ENCODE measurements at regions not wholly inside any gene's neighbourhood (a gene's known extent, or its start where the extent isn't known, plus 50 kb on each side); places are given as distances from the start of the nearest gene placed in this dataset.
"Not testable (repeated sequence)": the region's sequence is repeated elsewhere in the genome, so short reads cannot be mapped to it uniquely, and the experiment has no call there.

DNA sequence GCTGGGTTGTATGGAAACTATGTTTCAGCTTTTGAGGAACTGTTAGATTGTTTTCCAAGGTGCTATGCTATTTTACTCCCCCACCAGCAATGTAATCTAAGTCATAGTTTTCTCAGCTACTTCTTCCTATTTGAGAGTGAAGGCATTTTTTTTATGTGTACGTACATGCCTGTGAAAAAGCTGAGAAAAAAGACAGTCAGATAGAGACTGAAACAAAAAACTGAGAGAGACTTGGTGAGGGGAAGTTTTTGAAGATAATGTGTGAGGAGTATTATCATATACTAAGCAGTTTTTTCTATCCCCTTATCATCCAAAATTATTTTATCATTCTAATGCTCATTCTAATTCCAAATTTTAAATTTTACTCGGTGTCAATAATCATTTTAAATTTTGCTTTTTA is 780.0 kb downstream of the BCKDHB start:
- DNase-seq = no peak

DNA sequence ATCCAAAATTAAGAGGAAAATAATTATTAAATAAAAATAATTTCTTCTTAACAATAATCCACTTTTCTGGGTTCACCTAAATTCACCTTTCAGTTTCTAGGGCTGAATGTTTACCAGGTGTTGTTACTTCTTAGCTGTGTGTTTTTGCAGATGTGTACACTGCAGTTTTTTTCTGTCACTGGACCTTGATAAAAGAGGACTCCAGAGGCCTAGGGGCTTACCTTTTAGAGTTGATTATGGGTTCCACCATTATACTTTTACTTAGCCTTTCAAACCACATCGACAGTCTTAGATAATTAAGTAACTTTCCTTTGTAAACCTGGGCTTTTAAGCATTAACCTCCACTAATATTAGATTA is 766.5 kb downstream of the BCKDHB start:
- no peak for DNase-seq

DNA sequence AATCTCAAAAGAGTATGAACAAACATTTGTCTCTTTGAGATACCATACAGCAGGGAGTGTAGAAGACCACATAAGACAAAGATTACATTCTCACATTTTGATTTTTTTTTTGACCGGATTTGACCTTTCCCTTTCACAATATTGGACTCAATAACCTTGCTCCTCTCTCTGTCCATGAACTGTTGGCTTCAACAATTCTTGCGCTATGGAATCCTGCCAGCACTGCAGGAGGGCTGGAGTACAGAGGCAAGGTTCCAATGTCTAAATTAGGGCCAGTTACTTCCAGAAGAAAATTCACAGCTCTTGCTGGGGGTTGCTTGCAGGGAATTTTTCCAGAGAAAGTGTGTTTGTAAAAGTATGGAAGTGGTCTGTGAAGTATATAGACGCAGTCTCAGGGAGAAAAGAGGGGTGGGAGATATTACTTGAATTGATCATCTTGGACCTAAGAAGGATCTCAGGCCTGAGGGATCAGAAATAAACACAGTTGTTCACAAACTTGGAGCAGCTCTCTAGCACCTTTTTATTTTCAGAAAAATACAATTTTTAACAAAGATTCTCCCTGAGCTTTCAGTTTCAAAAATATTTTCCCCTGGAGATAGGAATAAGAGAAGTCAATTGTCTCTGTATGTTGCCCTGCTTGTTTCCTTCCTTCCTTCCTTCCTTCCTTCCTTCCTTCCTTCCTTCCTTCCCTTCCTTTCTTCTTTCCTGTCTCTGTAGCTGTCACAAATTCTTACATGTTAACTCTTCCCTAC is 765.9 kb downstream of the BCKDHB start:
- DNase-seq = peak; percentile 69

DNA sequence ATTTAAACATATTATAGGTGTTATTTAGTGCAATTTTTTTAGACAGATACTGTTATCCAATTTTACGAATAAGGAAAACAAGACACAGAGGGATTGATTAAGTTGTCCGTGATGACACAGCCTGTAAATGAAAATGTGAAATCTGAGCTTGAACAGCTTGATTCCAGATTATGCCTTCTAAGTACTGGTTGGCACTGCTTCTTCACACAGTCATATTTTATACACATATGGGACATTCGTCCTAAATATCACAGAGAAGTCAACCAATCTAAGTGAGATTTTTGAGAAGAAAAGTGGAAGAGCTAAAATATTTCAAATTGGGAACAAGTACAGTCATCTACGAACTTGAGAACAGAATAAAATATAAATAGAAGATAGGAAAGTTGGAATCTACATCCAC is 756.3 kb downstream of the BCKDHB start:
- DNase-seq = no peak

DNA sequence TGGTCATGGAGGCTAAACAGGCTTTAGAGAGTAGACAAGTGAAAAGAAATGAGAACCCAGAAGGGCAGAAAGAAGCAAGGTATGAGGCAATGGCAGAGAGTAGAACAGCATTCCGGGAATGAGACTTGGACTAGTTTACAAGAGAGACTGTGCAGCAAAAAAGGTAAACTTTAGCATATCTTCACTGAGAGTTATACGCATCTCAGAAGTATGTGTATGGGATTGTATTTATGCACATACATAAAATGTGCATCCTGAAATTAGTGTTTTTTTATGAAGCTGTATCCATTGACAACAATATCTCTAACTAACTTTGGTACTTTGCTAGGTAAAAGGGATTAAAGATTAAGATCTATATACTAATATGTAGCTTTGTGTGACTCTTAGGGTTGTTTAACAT is 753.6 kb downstream of the BCKDHB start:
- DNase-seq = no peak

DNA sequence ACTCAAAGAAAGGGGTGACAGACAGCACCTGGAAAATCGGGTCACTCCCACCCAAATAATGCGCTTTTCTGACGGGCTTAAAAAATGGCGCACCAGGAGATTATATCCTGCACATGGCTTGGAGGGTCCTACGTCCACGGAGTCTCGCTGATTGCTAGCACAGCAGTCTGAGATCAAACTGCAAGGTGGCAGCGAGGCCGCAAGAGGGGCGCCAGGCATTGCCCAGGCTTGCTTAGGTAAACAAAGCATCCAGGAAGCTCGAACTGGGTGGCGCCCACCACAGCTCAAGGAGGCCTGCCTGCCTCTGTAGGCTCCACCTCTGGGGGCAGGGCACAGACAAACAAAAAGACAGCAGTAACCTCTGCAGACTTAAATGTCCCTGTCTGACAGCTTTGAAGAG is 741.5 kb downstream of the BCKDHB start:
- DNase-seq = not testable (repeated sequence)

DNA sequence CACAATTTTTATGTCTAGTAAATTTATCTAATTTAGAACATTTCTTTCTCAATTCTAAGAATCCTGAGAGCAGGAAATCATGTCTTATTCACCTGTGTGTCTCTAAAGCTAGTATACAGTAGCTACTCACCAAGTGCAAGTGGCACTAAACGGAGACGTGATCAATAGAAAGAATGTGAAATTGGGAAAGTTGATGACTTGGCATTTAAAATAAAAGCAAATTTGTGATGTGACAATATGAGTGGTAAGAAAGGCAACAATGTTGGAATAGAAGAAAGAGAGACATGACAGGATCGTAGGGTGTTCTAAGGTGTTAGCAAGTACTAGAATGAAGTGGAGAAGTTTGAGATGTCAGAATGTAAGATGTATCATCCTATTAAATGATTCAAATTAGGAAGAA is 725.9 kb downstream of the BCKDHB start:
- no peak for DNase-seq

DNA sequence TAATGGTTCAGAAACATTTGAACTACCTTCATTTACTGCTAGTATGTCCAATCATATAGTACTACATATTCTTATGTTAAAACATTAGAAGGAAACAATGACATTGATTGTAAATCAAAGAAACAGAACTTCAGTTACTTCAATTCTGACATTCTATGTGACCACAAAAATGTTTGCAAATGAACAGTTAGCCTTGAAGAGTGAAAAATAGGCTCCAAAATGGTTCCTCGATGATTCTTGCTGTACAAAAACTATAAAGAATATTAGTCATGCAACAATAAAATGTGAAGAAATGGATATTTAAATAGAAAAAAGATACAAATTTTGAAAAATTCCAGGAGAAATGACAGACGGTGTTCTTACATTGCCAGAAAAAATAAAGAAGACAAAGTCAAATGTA is 686.9 kb downstream of the BCKDHB start:
- no peak for DNase-seq

DNA sequence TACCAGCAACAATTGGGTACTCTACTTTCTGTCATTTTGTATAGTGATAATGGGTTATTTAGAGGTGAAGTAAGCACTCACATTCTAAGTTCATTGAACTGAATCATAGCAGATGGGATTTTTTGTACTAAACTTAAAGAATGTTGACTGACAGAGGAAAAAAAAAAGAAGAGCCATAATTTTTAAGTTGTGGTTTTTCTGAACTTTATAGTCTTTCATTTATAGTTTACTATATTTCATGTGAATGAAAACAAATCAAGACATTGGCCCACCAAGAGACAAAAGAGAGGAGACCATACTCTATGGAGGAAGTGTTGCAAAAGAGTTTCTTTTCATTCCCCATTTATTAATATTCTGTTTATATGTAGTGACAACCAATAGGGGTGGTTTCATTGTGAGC is 685.7 kb downstream of the BCKDHB start:
- DNase-seq = no peak

DNA sequence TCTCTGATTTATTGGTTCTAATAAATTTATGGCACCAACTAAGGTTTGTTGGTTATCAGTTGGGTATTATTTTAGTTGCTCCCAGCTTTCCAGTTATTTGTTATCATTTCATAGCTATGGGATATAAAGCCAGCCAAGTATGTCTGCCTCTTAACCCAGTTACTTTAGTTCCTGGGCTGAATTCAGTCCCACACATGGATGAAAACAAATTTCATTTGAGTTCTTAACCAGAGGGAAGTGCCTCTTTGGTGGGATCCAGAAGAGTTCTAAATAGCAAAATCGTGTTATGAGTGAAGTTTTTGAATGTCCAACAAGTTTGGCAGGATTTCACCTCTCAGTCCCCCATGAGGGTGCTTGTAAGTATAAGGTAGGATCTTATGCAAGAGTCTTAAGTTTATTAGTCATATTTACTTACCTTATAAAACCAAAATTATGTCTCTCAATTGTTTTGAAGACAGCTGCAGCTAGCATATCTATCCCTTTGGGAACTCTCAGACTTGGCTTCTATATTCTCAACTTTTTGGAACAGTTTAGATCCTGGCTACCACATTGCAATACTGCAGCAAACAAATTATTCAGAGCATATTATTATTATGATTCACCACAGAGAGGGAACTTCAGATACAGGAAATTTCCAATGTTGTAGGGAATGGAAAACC is 683.6 kb downstream of the BCKDHB start:
- DNase-seq = peak; percentile 81

DNA sequence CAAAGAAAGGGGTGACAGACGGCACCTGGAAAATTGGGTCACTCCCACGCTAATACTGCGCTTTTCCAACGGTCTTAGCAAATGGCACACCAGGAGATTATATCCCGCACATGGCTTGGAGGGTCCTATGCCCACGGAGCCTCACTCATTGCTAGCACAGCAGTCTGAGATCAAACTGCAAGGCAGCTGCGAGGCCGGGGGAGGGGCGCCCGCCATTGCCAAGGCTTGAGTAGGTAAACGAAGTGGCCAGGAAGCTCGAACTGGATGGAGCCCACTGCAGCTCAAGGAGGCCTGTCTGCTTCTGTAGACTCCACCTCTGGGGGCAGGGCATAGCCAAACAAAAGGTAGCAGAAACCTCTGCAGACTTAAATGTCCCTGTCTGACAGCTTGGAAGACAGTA is 676.8 kb downstream of the BCKDHB start:
- not testable (repeated sequence) for DNase-seq

DNA sequence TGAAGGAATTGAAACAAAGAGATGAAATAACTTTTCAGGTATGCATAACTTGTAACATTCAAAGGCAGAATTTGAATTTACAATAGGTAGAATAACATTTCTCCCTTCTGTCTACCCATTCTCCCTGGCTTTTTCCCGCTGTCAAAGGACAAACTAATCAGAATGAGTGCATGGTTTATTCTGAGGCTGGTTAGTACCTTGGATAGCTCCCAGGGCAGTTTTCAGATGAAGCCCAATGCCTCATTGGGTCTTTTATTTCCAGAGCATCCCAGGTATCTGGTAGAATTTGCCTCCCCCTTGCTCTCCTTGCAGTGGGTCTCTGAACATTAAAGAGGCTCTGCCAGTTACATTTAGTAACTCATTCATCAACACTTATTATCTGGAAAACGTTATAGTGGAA is 665.5 kb downstream of the BCKDHB start:
- DNase-seq = no peak

DNA sequence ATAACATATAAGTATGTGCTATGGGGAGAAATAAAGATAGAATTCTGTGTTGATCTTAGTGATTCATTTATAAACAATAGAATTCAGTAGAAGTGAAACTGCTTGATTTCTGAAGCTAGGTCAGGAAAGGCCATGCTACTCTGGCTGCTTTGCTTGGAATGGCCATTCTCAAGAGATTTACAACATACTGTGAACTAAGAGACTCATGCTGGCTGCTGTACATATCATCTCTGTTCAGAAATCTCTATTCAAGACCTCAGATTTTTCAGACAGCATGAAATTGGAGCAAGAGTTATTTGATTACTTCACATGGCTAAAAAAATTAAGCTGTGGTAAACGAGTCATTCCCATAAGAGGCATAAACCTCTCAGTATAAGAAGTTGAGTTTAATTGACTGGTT is 662.6 kb downstream of the BCKDHB start:
- peak; percentile 15 for DNase-seq

DNA sequence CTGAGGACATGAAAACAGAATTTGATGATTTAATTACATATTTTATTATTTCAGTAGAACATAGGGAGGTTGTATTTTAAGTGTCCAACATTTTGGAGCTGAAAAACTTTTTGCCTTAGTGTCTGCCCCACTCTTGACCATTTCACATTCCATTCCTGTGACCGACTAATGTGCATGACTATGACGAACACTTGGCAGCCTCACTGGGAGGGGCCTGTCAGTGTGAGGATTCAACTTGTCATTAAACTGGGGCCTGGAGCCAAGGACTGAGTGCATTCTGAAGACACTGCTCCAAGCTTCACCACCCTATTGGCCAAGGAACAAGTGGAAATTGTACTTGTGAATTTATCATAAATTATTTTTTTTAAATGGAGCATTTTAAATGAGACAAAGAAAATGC is 661.3 kb downstream of the BCKDHB start:
- peak; percentile 57 for DNase-seq

DNA sequence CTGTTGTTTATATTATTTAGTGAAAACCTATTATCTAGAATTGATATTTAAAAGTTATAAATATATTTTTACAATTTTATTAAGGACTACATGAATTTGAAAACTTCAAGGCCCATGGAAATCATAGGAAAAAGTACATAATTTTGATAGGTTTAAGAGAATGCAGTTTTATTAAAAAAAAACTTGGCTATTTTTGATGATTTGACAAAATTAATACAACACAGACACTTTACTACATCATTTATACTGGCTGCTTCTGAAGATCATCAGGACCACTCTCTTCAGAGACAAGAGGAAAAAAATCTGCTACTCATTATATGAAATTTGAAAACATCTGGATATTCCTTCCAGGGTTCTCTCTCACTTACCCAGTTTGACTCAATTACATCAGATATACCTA is 637.7 kb downstream of the BCKDHB start:
- no peak for DNase-seq

DNA sequence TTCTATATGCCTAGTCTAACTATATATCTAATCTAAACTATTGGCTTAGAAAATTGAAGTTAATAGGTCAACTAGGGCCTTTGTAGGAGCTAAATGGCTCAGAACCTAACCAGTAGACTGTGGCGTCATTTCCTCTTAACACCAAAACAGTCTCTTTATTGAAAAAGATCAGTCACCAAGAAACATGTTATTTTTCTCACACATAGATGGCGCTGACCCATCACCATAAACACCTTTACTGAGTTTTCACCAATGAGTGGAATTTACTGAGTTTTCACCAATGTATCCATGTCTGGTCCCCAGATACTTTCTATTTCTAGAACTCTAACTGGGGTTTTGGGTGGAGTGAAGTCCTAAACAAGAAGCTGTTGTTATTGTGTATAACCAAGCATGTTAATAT is 636.0 kb downstream of the BCKDHB start:
- peak; percentile 23 for DNase-seq

DNA sequence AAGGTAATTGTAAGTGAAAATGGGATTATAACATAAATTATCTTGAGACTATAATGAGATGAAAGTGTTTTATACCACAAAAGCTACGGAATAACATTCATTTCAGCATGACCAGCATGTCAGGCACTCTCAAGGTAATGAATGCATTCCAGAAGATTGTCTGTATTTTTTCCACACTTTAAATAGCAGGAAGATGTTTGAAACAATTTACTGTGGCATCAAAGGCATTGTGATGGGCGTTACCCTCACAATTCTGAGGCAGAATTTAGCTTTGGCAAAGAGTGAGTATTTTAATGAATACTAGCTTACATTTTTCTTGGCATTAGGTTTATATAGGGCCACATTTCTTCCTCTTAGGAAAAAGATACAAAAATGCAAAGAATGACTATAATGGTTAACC is 627.2 kb downstream of the BCKDHB start:
- no peak for DNase-seq

DNA sequence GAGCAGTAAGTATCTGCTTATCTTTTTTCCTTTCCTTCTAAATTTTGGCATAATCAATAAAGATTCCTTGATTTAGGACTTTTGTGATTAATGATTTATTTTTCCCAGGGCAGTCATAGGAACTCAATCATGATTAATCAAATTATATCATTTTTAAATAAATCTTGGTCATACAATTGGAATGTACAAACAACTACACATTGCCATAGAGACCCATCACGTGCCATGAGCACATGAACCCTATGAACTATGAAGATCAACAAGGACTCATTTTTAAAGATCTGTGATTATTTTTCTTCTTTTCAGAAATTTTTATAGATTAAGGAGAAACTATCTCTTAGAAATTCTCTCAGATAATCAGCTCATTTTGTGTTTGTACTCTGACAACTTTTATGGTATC is 622.4 kb downstream of the BCKDHB start:
- DNase-seq = no peak

DNA sequence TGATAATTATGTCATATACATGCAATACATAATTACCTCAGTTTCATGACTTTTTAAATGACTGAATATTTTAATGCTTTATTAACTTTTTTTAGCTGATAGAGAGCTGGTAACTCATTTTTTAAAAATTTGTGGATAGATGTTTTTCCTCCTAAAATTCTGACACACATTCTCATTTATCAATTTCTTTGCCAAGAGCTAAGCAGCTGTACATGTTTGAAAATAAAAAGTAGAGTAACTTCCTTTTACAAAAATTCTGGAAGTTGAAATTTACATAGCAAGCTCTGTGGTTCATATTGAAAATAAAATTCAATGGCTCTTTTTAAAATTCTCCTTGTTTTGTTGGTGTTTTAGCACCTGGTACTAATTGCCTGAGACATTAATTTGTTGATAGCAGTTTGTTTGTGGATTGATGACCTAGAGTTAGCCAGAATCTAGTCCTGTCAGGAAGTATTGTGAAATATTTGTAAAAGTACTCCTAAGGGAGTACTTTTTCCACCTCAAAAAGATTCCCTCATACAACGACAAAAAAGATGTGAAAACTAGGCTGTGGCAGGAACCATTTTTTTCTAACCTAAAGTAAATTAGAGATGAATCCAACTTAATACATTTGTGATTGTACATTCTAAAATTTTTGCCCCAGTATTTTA is 621.8 kb downstream of the BCKDHB start:
- peak; percentile 14 for DNase-seq

DNA sequence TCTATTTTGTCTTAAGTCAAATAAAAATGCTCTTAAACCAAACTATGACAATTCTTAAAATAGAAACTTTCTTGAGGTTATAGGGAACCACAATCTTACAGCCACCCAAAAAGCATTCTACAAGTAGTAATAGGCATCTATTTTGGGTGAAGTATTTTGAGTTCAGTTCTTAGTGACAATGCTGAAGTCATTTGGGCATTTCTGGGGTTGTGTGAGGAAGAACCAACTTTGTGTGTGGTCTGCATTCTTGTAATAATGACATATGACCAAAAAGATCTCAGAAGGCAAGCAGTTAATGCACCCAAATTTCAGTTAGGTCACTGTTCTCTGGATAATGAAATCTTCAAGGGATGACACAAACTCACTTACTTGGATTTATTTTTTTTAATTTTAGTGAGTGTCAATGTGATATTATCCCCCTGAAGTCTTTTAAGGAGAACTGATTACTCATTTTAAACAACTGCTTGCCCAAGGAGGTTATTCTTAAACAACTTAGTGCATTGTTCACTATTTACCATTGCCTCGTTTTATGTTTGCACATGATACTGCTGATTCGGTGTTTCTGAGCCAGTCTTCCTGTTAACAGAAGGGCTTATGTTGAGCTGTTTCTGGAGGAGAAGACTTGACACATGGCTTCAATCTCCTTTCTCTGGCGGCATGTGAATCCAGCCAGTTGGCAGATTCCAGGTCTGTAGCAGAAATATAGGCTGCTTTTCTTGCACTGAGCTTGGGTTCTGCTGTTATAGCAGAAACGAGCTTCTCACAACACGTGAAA is 618.9 kb downstream of the BCKDHB start:
- no peak for DNase-seq

DNA sequence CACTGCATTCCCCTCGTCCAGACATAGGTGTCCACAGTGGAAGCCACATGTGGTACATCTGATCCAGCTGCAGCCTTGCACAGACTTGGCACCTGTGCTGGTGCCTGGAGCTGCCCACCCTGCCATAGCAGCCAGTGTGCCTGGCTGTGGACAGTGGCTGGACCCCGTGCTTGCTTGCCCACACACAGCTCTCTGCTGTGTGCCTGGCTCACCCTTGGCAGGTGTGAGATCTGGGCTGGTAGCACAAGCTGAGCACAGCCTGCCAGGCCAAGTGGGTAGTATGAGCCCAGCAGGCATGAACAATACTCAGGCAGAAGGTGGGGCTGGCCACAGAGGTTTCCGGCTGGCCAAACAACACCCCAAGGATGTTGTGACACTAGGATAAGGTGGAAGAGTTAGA is 614.4 kb downstream of the BCKDHB start:
- DNase-seq = no peak

DNA sequence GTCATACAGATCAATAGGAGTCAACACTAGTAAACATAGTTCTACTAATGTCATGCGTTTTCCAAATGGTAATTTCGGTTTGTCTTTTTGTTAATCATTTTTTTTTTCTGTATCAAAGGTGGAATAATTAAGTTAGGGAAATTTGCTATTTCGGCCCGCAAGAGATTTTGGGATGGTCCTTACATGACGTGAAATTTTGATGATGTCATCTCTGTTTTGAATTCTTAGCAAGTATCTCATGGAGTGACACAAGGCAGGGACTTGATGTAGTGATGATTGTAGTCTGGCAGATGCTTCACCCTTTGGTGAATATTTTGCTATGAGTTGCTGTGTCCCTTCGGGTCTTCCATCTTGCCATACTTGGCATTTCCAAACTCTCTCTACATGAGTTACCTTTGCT is 608.0 kb downstream of the BCKDHB start:
- DNase-seq = no peak

DNA sequence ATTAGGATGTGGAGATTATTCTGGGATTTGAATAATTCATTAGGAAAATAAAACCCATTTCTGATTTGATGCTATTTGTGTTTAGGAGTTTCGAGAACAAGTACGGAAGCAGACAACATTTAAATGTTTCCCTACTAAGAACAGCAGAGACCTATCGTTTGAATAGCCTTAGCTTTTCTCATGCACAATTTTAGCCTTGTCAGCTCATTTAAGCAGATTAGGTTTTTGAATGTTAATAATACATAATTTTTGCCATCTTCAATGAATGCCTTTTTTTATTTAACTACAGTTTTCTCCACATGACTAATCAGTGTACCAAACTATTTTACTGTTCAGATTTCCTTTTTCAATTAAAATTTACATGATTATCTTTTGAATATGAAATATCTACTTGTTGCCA is 592.0 kb downstream of the BCKDHB start:
- DNase-seq = no peak

Data from hindlimb muscle (tissue), 1 donor.